Glomerular visceral epithelial cell (primary cell): ENCODE measurements at regions not wholly inside any gene's neighbourhood (a gene's known extent, or its start where the extent isn't known, plus 50 kb on each side); places are given as distances from the start of the nearest gene placed in this dataset.

Experiments
- DNase-seq: peaks from one replicate; pipeline ENCODE4 v3.0.0-alpha.2; 2016; ENCODE audit errors: extremely low spot score

DNA sequence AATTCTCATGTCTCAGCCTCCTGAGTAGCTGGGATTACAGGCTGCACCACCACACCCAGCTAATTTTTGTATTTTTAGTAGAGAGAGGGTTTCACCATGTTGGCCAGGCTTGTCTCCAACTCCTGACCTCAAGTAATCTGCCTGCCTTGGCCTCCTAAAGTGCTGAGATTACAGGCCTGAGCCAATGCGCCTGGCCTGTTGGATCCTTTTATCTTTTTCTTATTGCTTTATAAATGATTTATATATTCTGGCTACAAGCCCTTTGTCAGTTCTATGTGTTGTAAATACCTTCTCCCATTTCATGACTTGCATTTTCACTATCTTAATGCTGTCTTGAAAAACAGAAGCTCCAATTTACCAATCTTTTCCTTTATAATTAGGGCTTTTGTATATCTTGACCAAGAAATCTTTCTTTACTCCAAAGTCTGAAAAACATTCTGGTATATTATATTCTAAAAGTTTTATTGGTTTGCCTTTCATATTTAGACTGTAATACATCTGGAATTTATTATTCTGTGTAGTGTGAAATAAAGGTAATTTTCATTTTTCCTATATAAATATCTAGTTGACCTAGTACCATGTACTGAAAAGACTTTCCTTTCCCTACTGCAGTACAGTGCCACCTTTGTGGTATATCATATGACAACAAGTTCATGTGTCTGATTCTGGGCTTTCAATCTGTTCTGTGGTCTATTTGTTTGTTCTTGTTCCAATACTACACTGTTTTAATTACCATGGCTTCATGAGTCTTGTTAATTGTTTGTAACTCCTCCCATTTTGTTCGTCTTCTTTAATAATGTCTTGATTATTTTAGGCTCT lies 52.9 kb upstream of the RNU6-1 start:
- DNase-seq: no peak

DNA sequence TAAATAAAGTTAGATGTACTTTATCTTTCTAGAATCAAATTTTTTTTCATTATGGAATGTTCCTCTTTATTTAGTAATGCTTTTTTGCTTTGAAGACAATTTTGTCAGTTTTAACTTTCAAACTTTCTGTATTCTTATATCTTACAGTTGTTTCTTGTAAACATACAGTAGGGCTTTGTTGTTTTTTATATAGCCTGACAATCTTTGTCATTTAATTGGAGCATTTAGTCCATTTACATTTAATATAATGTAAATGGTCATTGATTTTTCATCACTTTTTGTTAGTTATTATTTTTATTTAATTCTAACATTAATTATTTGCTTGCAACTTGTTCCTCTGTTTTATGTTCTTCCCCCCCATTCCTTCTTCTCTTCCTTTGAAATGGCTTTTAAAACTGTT lies 55.4 kb upstream of the RNU6-1 start:
- DNase-seq: no peak

DNA sequence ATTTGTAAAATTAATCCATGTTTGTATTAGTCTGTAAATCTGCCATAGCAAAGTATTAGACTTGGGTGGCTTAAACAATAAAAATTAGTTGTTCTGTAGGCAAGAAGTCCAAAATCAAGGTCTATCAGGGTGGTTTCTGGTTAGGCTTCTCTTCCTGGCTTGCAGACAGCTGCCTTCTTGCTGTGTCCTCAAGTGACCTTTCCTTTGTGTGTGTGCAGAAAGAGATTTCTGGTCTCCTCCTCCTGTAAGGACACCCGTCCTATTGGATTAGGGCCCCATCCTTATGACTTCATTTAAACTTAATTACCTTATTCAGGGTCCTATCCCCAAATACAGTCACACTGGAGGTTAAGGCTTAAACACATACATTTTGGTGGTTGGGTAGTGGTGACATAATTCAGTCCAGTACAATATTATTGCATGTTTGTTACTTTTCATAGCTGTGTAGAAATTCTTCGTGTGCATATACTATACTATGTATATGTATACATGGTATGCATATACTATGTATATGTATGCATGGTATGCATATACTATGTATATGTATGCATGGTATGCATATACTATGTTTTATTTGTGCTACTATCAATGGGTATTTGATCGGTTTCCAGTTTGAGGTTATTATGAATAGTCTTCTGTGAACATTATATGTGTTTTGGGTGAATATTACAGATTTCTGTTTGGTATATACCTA lies 57.9 kb upstream of the RNU6-1 start:
- DNase-seq: no peak

DNA sequence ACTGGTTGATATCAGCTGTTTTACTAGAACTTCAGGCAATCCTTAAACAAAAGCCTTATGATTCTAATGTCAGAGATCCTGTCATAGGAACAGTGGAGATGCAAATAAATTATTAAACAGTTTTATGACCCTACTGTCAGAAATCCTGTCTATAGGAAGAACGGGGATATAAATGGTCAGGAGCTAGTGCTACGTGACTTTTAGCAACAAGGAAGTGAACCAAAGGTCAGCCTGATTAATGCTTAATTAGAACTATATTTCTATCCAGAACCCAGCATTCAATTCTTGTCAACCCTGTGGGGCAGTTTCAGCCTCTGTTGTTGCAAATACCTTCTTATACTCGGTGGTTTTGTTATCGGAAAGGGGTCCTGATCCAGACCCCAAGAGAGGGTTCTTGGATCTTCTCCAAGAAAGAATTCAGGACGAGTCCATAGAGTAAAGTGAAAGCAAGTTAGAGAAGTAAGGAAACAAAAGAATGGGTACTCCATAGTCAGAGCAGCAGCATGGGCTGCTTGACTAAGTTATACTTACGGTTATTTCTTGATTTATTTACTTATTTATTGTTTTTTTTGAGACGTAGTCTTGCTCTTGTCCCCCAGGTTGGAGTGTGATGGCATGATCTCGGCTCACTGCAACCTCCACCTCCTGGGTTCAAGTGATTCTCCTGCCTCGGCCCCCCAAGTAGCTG lies 59.9 kb upstream of the RNU6-1 start:
- no peak for DNase-seq

GRCh38 chr15:67900621-67901147 lies 60.8 kb upstream of the RNU6-1 start:
- no peak for DNase-seq

DNA sequence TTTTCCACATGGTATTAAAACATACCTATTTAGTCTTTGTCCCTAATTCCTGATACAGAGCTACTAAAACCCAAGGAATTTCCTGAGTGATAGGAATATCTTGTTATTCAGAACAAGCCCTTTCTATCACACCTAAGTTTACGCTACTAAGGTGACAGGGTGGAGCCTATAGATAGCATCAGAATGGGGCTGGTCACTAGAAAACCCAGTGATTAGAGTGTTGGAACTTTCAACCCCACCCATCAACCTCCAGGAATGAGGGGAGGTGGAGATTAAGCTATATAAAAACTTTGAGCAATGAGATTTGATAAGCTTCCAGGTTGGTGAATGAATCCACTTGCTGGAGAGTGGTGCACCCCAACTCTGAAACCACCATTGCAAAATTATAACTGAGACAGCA lies 62.1 kb upstream of the RNU6-1 start:
- no peak for DNase-seq

- DNase-seq: no peak
Measured at GRCh38 chr15:67902579-67903009, 62.7 kb upstream of the RNU6-1 start.

- no peak for DNase-seq
Measured at GRCh38 chr15:67903708-67904107, 63.9 kb upstream of the RNU6-1 start.

DNA sequence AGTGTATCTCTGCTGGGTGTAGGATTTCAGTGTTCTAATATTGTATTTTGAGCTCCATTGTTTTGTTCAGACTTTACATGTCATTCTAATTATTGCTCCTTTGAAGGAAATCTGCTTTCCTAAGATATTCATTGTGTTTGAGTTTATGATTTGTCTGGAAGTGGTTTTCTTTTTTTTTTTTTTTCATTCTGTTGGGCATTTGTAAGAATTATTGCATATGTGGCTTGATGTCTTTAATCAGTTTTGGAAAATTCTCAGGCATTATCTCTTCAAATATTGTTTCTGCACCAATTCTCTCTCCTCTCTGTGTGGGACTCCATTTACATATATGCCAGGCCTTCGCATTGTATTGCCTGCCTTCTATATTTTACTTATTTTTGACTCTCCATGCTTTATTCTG lies 65.8 kb upstream of the RNU6-1 start:
- DNase-seq: no peak

GRCh38 chr15:67906382-67906781 lies 66.5 kb upstream of the RNU6-1 start:
- DNase-seq: no peak

GRCh38 chr15:67907184-67907723 lies 67.4 kb upstream of the RNU6-1 start:
- no peak for DNase-seq

DNA sequence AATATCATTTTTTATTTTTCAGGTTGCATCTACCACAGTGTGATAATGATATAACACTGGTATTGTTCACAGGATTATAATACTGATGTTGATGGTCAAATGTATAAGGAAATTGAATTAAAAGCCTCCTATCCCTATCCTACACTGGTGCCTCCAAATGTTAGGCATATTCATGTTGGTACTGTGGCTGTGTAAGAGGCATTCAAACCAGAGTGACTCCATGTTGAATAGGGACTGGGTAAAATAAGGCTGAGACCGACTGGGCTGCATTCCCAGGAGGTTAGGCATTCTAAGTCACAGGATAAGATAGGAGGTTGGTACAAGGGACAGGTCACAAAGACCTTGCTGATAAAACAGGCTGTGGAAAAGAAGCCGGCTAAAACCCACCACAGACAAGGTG lies 68.9 kb upstream of the RNU6-1 start:
- DNase-seq: no peak

DNA sequence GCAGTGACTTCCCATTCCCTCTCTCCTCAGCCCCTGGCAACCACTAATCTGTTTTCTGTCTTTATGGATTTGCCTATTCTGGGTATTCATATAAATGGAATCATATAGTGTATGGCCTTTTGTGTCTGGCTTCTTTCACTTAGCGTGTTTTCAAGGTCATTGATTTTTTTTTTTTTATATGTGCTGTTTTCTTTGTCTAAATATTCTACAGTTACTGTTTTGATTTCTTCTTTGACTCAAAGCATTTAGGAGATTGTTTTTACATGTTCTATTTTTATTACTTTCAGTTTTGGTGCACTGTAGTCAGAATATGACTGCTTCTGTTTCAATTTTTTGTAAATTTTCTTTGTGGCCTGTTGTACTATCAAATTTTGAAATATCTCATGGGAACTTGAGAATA lies 71.9 kb upstream of the RNU6-1 start:
- DNase-seq: no peak

GRCh38 chr15:67914028-67914427 lies 74.2 kb upstream of the RNU6-1 start:
- DNase-seq: no peak

- no peak for DNase-seq
Measured at GRCh38 chr15:67914537-67915460, 75.0 kb upstream of the RNU6-1 start.

DNA sequence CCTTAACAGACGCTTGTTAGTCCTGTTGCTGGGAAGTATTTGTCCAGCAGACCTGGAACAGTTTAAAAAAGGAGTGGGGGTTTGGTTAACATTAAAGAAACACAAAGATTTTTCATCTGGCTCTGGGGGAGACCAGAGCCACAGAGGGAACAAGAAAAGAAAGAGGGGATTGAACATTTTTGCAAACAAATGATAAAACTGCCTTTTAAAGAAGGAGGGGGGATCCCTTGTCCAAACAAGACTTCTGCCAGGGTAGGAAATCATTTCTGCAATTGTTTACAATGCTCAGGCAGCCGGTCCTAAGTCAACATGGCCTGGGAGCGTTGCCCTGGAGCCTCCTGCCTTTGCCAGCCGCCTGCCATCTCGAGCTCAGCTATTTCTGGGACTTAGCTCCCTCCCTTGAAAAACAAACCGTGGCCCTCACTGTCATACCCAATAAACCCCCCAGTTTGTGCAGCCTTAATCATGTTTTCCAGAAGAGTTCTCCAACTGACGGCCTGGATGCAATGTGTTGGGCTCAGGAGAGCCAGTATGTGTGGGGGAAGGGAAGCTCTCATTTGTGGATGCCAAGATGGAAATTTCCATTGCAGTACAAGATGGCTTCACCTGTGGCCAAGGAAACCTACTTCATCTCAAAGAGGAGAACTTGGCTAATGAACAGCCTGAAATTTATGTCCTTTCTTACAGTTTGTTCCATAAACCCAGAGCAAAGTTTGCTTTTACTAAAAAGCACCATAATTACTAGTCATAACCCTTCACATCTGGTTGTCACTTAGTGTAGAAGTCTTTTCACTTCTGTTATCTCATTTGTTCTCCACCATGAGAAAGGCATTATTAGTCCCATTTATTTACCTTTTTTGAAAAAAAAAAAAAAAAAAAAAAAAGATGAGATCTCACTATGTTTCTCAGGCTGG lies 75.9 kb upstream of the RNU6-1 start:
- no peak for DNase-seq

DNA sequence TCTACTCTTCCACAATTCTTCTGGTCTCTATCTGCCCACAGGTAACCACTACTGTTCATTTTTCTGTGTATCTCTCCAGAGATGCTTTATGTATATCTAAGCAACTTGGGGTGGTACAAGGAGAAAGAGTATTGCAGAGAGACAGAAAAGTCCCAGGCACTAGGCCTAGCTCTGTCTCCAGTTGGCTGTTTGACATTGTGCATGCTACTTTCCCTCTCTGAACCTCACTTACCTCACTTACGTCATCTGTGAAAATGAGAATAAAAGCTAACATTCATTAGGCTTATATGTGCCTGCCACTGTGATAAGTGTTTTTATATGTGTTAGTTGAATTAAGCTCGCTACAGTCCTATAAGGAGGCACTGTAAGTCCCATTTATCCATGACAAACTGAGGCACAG lies 76.7 kb upstream of the RNU6-1 start:
- no peak for DNase-seq

DNA sequence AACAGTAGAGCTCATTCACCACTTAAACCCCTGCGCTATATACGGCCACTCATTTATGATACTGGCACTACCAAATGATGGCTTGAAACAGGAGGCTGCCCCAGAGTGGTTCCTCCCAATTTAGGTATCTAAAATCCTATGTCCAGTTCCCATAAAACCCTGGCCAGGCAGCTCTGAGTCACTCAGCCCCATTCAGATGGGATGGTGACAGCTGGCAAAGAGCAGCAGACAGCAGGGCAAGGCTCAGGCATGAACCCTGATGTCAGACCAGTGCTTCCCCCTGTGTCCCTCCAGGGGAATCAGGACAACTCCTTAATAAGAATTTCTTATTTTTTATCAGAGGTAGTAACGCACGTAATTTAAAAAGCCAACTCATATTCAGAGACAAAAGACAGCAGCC lies 77.2 kb upstream of the RNU6-1 start:
- no peak for DNase-seq

GRCh38 chr15:67917636-67918035 lies 77.8 kb upstream of the RNU6-1 start:
- DNase-seq: no peak

DNA sequence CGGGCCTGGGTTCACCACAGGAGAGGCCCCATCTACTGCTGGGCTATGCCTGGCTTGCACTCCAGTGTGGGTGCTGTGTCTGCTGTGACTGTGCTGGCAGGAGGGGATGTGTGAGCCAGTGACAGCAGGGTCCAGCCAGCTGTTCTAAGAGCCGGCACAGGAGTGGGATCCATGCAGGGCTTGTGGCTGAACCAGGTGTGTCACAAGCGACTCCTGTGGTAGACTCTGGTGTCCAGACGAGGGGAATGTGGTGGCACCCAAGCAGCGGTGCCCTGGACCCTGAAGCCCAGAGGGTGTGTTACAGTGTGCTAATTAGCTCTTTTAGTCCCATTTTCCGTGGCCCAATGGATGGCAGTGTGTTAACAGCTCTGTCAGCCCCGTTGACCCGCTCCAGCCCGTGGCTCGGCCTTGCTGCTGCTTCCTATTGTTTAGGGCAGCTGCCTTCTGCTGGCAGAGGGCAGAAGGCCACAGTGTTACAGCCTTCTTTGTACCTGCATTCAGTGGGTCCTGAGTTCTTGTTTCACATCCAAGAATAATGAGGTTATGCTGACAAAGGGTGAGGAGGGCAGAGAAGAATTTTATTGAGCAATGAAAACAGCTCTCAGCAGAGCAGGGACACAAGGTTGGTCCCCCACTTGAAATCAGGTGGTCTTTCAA lies 78.5 kb upstream of the RNU6-1 start:
- DNase-seq: no peak
